Left renal pelvis (tissue), 4 donors: ENCODE measurements at regions not wholly inside any gene's neighbourhood (a gene's known extent, or its start where the extent isn't known, plus 50 kb on each side); places are given as distances from the start of the nearest gene placed in this dataset.
A peak's percentile ranks its signal among the peaks of the same experiment; 100 is the strongest.

ENCODE experiments used
- DNase-seq, 4 donors: peaks; one replicate each; pipeline ENCODE4 v3.0.0-alpha.2; 2013; ENCODE audit warnings: low read depth in 4 of 4, low spot score in 3 of 4

- DNase-seq: no peak
These were observed 90.5 kb upstream of the UPP2 start for GRCh38 chr2:158011055-158011771.

- no peak for DNase-seq
These were observed 92.3 kb upstream of the UPP2 start for GRCh38 chr2:158009399-158009798.

GRCh38 chr2:158006961-158007719 lies 94.5 kb upstream of the UPP2 start:
- no peak for DNase-seq

GRCh38 chr2:158004126-158004764 lies 97.4 kb upstream of the UPP2 start:
- DNase-seq: no peak

- DNase-seq: no peak
These were observed 99.6 kb upstream of the UPP2 start for GRCh38 chr2:158002079-158002478.

- no peak for DNase-seq
These were observed 104.9 kb upstream of the UPP2 start for GRCh38 chr2:157996799-157997198.

GRCh38 chr2:157995117-157995516 lies 106.6 kb upstream of the UPP2 start:
- DNase-seq: no peak

GRCh38 chr2:157991932-157992331 lies 109.7 kb upstream of the UPP2 start:
- DNase-seq: no peak

GRCh38 chr2:157990173-157990572 lies 111.5 kb upstream of the UPP2 start:
- peak in 1 of 4 donors; percentile 30 for DNase-seq

- no peak for DNase-seq
These were observed 112.4 kb upstream of the UPP2 start for GRCh38 chr2:157989227-157989626.

GRCh38 chr2:157986761-157987160 lies 110.6 kb upstream of the ACVR1 start:
- no peak for DNase-seq

GRCh38 chr2:157984866-157985265 lies 108.7 kb upstream of the ACVR1 start:
- no peak for DNase-seq

GRCh38 chr2:157980020-157980419 lies 103.9 kb upstream of the ACVR1 start:
- DNase-seq: no peak

- no peak for DNase-seq
These were observed 95.6 kb upstream of the ACVR1 start for GRCh38 chr2:157971702-157972101.

- no peak for DNase-seq
These were observed 91.7 kb upstream of the ACVR1 start for GRCh38 chr2:157967856-157968255.

GRCh38 chr2:157959249-157959648 lies 83.1 kb upstream of the ACVR1 start:
- DNase-seq: no peak

GRCh38 chr2:157957596-157957995 lies 81.5 kb upstream of the ACVR1 start:
- no peak for DNase-seq

- DNase-seq: no peak
These were observed 76.4 kb upstream of the ACVR1 start for GRCh38 chr2:157952558-157952957.

- DNase-seq: no peak
These were observed 72.7 kb upstream of the ACVR1 start for GRCh38 chr2:157948856-157949255.

- DNase-seq: no peak
These were observed 70.9 kb upstream of the ACVR1 start for GRCh38 chr2:157946919-157947557.

- DNase-seq: no peak
These were observed 63.9 kb upstream of the ACVR1 start for GRCh38 chr2:157940024-157940423.
